ENCODE measurements at regions not wholly inside any gene's neighbourhood (a gene's known extent, or its start where the extent isn't known, plus 50 kb on each side); places are given as distances from the start of the nearest gene placed in this dataset.

DNA sequence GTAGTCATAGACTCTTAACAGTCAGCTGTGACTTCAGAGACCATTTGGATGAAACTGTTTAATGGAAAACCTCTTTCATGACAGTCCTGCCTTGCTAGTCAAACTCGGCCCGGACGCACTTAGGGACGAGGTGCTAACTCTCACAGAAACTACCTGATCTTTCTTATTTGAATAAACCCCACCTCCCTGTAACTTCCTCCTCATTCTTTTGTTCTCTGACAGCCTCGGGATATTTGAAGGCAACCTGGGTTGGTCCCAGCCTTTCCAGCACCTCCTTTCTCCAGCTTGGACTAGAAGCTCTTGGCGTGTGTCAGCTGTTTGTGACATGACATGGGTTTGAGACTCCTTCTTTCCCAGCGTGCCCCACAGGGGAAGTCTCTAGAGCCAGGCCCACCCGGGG, 175.3 kb upstream of the EXOC2 start:
- no peaks in the 10 kb centered on the region for H3K4me1 ChIP-seq (ENCODE audit: control insufficient read depth in 1 of 2, insufficient read depth in 2 of 2, low read length in 2 of 2)
- no peaks in the 10 kb centered on the region for H3K36me3 Mint-ChIP-seq
- TF ChIP-seq, protein P1, sequence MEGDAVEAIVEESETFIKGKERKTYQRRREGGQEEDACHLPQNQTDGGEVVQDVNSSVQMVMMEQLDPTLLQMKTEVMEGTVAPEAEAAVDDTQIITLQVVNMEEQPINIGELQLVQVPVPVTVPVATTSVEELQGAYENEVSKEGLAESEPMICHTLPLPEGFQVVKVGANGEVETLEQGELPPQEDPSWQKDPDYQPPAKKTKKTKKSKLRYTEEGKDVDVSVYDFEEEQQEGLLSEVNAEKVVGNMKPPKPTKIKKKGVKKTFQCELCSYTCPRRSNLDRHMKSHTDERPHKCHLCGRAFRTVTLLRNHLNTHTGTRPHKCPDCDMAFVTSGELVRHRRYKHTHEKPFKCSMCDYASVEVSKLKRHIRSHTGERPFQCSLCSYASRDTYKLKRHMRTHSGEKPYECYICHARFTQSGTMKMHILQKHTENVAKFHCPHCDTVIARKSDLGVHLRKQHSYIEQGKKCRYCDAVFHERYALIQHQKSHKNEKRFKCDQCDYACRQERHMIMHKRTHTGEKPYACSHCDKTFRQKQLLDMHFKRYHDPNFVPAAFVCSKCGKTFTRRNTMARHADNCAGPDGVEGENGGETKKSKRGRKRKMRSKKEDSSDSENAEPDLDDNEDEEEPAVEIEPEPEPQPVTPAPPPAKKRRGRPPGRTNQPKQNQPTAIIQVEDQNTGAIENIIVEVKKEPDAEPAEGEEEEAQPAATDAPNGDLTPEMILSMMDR (IDR thresholded peaks at IDR 0.05), result no peak
- intact Hi-C loops (cut with micrococcal nuclease), result no loop called here
- H3K27me3 ChIP-seq (ENCODE audit: control insufficient read depth in 2 of 2, insufficient read depth in 2 of 2, low read length in 2 of 2), result peaks cover 3 to 12% of the 10 kb centered on the region in 2 donors
- H3K4me3 ChIP-seq (replicated peaks in 1 of 3; ENCODE audit: low read depth in 2 of 3, low read length in 3 of 3), result no peak overlapping the region
- H2AFZ ChIP-seq (ENCODE audit: insufficient read depth, low read depth, low read length, poor library complexity, severe bottlenecking), result no peak overlapping the region
- H3K27me3 Mint-ChIP-seq (ENCODE audit: low read depth in 3 of 3), result peaks cover 10 to 20% (median 12%) of the 10 kb centered on the region in 3 donors
- 96% methylated on average over 5 of the region's 8 CpGs for WGBS (ENCODE audit: insufficient coverage)
- no peak overlapping the region for H3K27ac ChIP-seq (ENCODE audit: low read depth in 1 of 2, low read length in 2 of 2)
- no peaks in the 10 kb centered on the region for H3K79me2 ChIP-seq (ENCODE audit: insufficient read depth, low read length)
- H3K9me3 Mint-ChIP-seq, result peaks cover 0 to 6% (median 0%) of the 10 kb centered on the region in 7 donors
- no peak overlapping the region for H3K4me2 ChIP-seq (replicated peaks; ENCODE audit: extremely low read depth, low read length, poor library complexity, severe bottlenecking)
- no peak overlapping the region for H3K9ac ChIP-seq (ENCODE audit: insufficient read depth, low read length, poor library complexity, severe bottlenecking)
- no peaks in the 10 kb centered on the region for H3K4me1 Mint-ChIP-seq
- no peak for DNase-seq
- H4K20me1 ChIP-seq (ENCODE audit: insufficient read depth, low read length), result no peaks in the 10 kb centered on the region
- no peaks in the 10 kb centered on the region for H3K9me3 ChIP-seq (replicated peaks in 1 of 2; ENCODE audit: control insufficient read depth in 1 of 2, insufficient read depth in 1 of 2, low read length in 2 of 2)
- H3K4me3 Mint-ChIP-seq, result no peak overlapping the region
- no peaks in the 10 kb centered on the region for H3K36me3 ChIP-seq (replicated peaks in 1 of 2; ENCODE audit: control insufficient read depth in 1 of 2, insufficient read depth in 2 of 2, low read length in 2 of 2)
- H3K27ac Mint-ChIP-seq, result no peak overlapping the region

DNA sequence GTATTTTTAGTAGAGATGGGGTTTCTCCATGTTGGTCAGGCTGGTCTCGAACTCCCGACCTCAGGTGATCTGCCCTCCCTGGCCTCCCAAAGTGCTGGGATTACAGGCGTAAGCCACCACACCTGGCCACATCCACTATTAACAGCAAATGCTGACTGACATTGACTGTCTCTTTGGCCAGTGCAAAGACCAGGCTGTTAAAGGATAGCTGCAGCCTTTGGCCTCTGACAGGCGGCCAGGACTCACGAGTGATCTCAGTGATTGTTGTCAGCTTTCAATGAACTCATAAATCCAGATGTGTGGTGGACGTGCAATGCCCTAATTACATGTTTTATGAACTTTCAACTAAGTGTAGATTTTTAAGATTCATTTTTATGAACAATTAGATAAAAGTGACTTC, 174.4 kb upstream of the EXOC2 start:
- no peaks in the 10 kb centered on the region for H3K36me3 ChIP-seq (replicated peaks in 1 of 2; ENCODE audit: control insufficient read depth in 1 of 2, insufficient read depth in 2 of 2, low read length in 2 of 2)
- DNase-seq, result no peak
- Mint-ChIP-seq H3K4me1 (no peaks in the 10 kb centered on the region), H3K27me3 (ENCODE audit: low read depth in 3 of 3) (peaks cover 4 to 18% (median 12%) of the 10 kb centered on the region in 3 donors), H3K9me3 (peaks cover 0 to 6% (median 0%) of the 10 kb centered on the region in 7 donors), H3K27ac (no peak overlapping the region), H3K36me3 (no peaks in the 10 kb centered on the region), H3K4me3 (no peak overlapping the region)
- no peaks in the 10 kb centered on the region for H3K9me3 ChIP-seq (replicated peaks in 1 of 2; ENCODE audit: control insufficient read depth in 1 of 2, insufficient read depth in 1 of 2, low read length in 2 of 2)
- H3K4me3 ChIP-seq (replicated peaks in 1 of 3; ENCODE audit: low read depth in 2 of 3, low read length in 3 of 3), result no peak overlapping the region
- no peaks in the 10 kb centered on the region for H3K79me2 ChIP-seq (ENCODE audit: insufficient read depth, low read length)
- no peak overlapping the region for H3K4me2 ChIP-seq (replicated peaks; ENCODE audit: extremely low read depth, low read length, poor library complexity, severe bottlenecking)
- no peak overlapping the region for H3K27ac ChIP-seq (ENCODE audit: low read depth in 1 of 2, low read length in 2 of 2)
- intact Hi-C loops (cut with micrococcal nuclease), result no loop called here
- no peak overlapping the region for H2AFZ ChIP-seq (ENCODE audit: insufficient read depth, low read depth, low read length, poor library complexity, severe bottlenecking)
- no peak overlapping the region for H3K9ac ChIP-seq (ENCODE audit: insufficient read depth, low read length, poor library complexity, severe bottlenecking)
- TF ChIP-seq, protein P1 (IDR thresholded peaks at IDR 0.05), result no peak
- H3K27me3 ChIP-seq (ENCODE audit: control insufficient read depth in 2 of 2, insufficient read depth in 2 of 2, low read length in 2 of 2), result peaks cover 3 to 12% of the 10 kb centered on the region in 2 donors
- 100% methylated on average over 3 of the region's 6 CpGs for WGBS (ENCODE audit: insufficient coverage)
- no peaks in the 10 kb centered on the region for H3K4me1 ChIP-seq (ENCODE audit: control insufficient read depth in 1 of 2, insufficient read depth in 2 of 2, low read length in 2 of 2)
- H4K20me1 ChIP-seq (ENCODE audit: insufficient read depth, low read length), result no peaks in the 10 kb centered on the region
